Erythroblast (primary cell): ENCODE measurements at regions not wholly inside any gene's neighbourhood (a gene's known extent, or its start where the extent isn't known, plus 50 kb on each side); places are given as distances from the start of the nearest gene placed in this dataset.

Experiments used
- GATA1 ChIP-seq: IDR thresholded peaks from 2 replicates; pipeline ENCODE4 v1.6.1; 2011; ENCODE audit warnings: low read depth, mild to moderate bottlenecking, control low read depth, low read length, moderate library complexity
- POLR2A ChIP-seq: IDR thresholded peaks from 2 replicates; pipeline ENCODE4 v1.6.1; 2011; ENCODE audit warnings: mild to moderate bottlenecking, low read length

DNA sequence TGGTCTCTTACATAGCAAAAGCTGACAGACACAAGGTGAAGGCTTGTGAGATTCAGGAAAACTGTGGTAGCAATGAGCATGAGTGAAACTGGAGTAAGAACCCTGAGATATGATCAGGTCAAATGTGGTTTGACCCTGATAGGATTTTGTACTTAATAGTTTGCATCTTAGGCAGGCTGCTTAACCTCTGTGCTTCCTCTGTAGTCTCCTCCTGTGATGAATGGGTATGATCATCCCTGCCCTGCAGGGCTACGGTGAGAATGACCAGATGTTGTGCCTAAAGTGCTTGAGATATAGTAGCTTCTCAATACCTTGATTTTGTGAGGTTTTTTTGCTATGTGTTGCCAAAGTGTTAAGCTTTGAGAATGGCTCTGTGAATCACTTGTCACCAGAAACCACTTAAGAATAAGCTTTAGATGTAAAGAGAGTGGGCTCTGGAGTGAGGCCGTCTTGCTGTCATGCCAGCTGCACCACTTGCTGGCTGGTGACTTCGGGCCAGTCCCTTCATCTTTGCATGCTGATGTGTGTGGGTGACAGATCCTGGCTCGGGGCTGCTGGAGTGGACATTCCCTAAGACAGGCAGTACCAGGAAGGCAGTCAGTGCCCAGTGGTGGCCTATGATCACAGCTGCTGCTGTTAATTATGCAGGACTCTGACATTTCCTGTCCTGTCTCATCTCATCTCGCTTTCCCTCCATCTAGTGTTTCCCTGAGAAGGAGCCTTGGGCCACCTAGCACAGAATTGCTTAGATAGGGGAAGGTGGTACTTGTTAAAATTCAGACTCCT, 254.7 kb downstream of the NFATC2 start:
- TF ChIP-seq POLR2A (no peak), GATA1 (no peak)
